Omental fat pad (tissue), 3 donors: ENCODE measurements at regions not wholly inside any gene's neighbourhood (a gene's known extent, or its start where the extent isn't known, plus 50 kb on each side); places are given as distances from the start of the nearest gene placed in this dataset.

ENCODE experiments used
- ATAC-seq: fragments of 150-250 bp; one replicate; pipeline ENCODE4 v1.9.1; 2016; ENCODE audit warnings: mild to moderate bottlenecking, moderate library complexity; ENCODE audit not compliant: low FRiP score
- DNase-seq: peaks from one replicate; pipeline ENCODE4 v3.0.0-alpha.2; 2019; ENCODE audit warnings: low spot score
- CTCF ChIP-seq, 3 donors: fragments of 450-650 bp; IDR thresholded peaks; one replicate each; pipeline ENCODE4 v1.5.1; 2016 to 2017; ENCODE audit warnings: antibody characterized with exemption in 3 of 3, mild to moderate bottlenecking in 3 of 3, moderate library complexity in 2 of 3

- DNase-seq (no peak), ATAC-seq (no peak)
- TF ChIP-seq CTCF (IDR thresholded peaks at IDR 0.05), result no peak
These were observed 158.1 kb upstream of the ASIC2 start for GRCh38 chr17:33451221-33451620.

- DNase-seq, result no peak
These were observed 164.4 kb upstream of the ASIC2 start for GRCh38 chr17:33457477-33457876.

GRCh38 chr17:33459078-33459940, 166.2 kb upstream of the ASIC2 start:
- DNase-seq, result no peak
- no peak for TF ChIP-seq CTCF (IDR thresholded peaks at IDR 0.05)
- no peak for ATAC-seq

More at GRCh38 chr17:33457477-33457876, 164.4 kb upstream of the ASIC2 start:
- ATAC-seq, result no peak
- no peak for TF ChIP-seq CTCF (IDR thresholded peaks at IDR 0.05)

- no peak for ATAC-seq
- no peak for DNase-seq
- TF ChIP-seq CTCF (IDR thresholded peaks at IDR 0.05), result no peak
These were observed 167.8 kb upstream of the ASIC2 start for GRCh38 chr17:33460781-33461450.

- ATAC-seq (no peak), DNase-seq (no peak)
- TF ChIP-seq CTCF (IDR thresholded peaks at IDR 0.05), result no peak
These were observed 170.8 kb upstream of the ASIC2 start for GRCh38 chr17:33463887-33464286.

GRCh38 chr17:33464669-33465280, 171.7 kb upstream of the ASIC2 start:
- ATAC-seq, result no peak
- no peak for DNase-seq
- no peak for TF ChIP-seq CTCF (IDR thresholded peaks at IDR 0.05)
